NCI-H524 (cell line): ENCODE measurements at regions not wholly inside any gene's neighbourhood (a gene's known extent, or its start where the extent isn't known, plus 50 kb on each side); places are given as distances from the start of the nearest gene placed in this dataset.
"Not testable (repeated sequence)": the region's sequence is repeated elsewhere in the genome, so short reads cannot be mapped to it uniquely, and the experiment has no call there.

Source experiments
- DNase-seq, 2 experiments: peaks; one replicate each; lab custom pipeline; 2025; lab: John Stamatoyannopoulos, UW

- DNase-seq, result no peak
Observed at GRCh38 chr6:121691126-121691551, 255.7 kb downstream of the GJA1 start.

- DNase-seq, result no peak
Observed at GRCh38 chr6:121694389-121694788, 258.9 kb downstream of the GJA1 start.

GRCh38 chr6:121694801-121695251 lies 259.4 kb downstream of the GJA1 start:
- no peak for DNase-seq

- DNase-seq, result no peak
Observed at GRCh38 chr6:121695329-121695728, 259.9 kb downstream of the GJA1 start.

DNA sequence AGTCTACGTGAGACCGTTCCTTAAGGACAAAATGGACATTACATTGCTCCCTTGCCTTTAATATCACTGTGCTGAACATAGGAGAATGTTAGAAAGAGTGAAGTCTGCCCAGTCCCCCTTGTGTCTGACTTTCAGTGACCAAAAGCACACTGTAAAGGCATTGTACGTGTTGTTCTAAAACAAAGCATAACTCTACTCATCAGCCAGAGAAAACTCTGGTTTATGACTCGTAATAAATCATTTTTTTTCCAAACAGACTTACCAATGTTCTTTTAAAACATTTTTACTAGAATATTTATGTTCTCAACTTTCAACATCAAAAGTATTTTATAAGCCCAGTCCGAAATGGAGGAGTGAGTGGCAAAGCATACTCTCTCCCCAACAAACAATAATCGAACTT lies 262.5 kb downstream of the GJA1 start:
- no peak for DNase-seq

GRCh38 chr6:121698617-121699016 lies 263.2 kb downstream of the GJA1 start:
- no peak for DNase-seq

DNA sequence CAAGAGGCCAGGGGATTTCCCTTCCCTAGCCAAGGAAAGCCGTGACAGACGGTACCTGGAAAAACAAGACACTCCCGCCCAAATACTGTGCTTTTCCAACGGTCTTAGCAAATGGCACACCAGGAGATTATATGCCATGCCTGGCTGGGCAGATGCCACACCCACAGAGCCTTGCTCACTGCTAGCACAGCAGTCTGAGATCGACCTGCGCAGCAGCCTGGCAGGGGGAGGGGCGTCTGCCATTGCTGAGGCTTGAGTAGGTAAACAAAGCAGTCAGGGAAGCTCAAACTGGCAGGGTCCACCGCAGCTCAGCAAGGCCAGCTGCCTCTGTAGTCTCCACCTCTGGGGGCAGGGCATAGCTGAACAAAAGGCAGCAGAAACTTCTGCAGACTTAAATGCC lies 267.7 kb downstream of the GJA1 start:
- not testable (repeated sequence) for DNase-seq

DNA sequence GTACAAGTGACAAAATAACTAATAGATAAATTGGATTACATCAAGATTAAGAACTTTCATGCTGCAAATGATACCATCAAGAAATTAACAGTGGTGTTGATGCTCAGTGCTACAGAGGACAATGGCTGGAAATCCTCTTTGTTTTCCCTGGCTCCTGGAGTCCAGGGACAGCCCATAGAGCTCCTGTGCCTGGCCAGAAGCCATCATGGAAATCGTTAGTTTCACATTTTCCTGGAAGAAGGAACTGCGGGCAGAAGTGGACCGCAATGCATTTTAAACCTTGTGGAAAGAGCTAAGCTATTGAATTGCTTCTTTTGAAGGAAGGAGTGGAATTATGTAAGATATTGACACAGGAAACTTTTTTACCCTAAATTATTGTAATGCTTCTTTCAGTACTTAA lies 276.0 kb downstream of the GJA1 start:
- DNase-seq, result no peak

GRCh38 chr6:121717686-121718085 lies 282.2 kb downstream of the GJA1 start:
- no peak for DNase-seq

DNA sequence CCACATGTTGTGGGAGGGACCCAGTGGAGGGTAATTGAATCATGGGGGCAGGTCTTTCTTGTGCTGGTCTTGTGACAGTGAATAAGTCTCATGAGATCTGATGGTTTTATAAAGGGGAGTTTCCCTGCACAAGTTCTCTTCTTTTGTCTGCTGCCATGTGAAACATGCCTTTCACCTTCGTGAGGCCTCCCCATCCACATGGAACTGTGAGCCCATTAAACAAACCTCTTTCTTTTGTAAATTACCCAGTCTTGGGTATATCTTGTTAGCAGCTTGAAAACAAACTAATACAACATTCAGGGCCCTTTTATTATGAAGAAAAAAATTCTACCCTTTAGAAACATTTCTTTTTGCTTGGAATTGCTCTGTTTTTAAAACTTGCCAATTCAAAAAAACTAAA lies 285.4 kb downstream of the GJA1 start:
- not testable (repeated sequence) for DNase-seq

GRCh38 chr6:121723623-121724022 lies 288.2 kb downstream of the GJA1 start:
- DNase-seq, result no peak

GRCh38 chr6:121724576-121724975 lies 289.1 kb downstream of the GJA1 start:
- no peak for DNase-seq

DNA sequence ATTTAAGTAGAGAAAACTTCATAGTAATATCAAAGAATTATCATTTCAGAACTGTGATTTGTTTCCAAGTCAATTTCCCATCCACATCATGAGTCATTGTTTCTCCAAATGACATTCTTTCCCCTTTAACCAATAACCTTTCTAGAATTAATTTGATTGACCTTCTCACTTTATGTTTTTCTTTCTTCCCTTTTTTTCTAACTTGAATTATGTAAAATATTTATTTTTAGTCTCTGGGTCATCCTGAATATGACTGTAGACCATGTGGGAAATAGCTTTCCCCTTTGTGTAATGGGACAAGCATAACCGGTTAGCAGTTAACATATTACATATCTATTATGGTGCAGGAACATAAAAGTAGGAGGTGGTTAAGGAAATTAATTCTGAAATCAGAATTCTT lies 291.1 kb downstream of the GJA1 start:
- no peak for DNase-seq

DNA sequence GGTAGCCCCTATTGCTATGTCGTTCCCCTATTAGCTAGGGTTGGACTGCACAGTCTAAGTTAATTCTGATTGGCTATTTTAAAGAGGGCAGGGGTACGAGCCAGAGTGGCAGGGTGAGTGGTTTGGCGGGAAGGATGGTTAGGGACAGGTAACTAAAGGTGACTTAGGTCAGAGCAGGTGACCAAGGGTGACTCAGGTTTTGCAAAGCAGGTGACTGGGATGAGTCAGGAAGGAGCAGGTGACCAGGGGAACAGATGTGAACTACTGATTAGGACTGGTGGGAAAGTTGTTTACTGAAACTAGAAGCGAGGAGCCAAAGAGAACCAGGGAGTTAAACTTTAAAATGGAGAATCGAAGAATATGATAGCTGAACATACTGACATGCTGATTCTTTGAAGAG lies 295.2 kb downstream of the GJA1 start:
- no peak for DNase-seq

DNA sequence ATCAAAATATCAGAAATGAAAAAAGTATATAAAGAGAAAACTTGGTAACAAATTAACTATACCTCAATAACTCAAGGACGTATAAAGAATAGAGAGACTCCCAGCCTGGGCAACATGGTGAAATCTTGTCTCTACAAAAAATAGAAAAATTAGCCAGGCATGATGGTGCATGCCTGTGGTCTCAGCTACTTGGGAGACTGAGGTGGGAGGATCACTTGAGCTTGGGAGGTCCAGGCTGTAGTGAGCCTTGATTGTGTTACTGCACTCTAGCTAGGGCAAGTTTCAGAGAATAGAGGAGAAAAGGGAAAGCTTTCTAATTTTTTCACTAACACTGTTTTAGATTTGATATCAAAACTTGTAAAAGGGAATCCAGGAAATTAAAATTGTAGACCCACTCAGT lies 295.9 kb downstream of the GJA1 start:
- no peak for DNase-seq

GRCh38 chr6:121732641-121733040 lies 297.2 kb downstream of the GJA1 start:
- no peak for DNase-seq

- no peak for DNase-seq
Observed at GRCh38 chr6:121733234-121733633, 297.8 kb downstream of the GJA1 start.

DNA sequence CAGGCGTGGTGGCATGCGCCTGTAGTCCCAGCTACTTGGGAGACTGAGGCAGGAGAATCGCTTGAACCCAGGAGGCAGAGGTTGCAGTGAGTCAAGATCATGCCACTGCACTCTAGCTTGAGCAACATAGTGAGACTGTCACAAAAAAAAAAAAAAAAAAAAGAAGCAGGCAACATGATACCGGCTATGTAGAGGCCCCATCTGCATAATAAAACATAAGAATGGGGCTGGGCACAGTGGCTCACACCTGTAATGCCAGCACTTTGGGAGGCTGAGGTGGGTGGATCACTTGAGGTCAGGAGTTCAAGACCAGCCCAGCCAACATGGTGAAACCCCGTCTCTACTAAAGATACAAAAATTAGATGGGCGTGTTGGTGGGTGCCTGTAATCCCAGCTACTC lies 304.7 kb downstream of the GJA1 start:
- DNase-seq, result not testable (repeated sequence)

- no peak for DNase-seq
Observed at GRCh38 chr6:121743691-121744090, 308.2 kb downstream of the GJA1 start.

DNA sequence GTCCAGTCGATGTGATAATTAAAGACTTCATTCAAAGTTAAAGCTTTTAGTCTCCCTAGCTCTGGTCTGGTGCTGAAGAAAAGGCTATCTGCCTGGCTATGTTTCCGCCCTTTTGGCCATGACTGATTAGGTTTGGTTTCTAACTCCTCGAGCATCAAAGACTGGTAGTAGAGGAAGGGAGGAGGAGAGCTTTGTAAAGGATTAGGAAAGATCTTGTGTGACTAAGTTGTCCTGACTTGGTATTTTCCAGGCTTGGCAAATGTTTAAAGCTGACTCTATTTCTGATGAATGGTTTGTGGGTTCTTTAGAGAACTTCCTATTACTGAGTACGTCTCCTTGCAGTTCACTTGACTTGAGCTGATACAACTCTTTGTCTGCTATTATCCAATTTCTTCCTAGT lies 312.9 kb downstream of the GJA1 start:
- DNase-seq, result no peak

GRCh38 chr6:121748850-121749249 lies 313.4 kb downstream of the GJA1 start:
- DNase-seq, result peak in 1 of 2 experiments; percentile 25

DNA sequence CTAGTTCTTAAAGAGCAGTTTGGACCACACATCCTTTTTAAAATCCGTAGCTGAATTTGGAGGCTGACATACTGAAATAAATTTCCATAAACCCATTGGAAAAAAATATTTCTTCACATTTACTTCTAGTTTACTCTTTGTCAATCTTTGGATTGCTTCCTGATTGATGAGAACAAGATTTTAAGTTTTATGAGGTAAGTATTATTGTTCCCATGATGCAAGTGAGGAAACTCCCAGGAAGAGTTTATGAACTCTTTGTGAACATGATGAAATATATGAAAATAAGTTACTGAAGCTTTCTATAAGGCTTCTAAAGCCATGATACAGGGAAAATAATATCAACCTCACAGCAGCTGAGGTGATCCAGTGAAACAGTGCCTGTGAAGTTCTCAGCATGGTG lies 320.0 kb downstream of the GJA1 start:
- no peak for DNase-seq

DNA sequence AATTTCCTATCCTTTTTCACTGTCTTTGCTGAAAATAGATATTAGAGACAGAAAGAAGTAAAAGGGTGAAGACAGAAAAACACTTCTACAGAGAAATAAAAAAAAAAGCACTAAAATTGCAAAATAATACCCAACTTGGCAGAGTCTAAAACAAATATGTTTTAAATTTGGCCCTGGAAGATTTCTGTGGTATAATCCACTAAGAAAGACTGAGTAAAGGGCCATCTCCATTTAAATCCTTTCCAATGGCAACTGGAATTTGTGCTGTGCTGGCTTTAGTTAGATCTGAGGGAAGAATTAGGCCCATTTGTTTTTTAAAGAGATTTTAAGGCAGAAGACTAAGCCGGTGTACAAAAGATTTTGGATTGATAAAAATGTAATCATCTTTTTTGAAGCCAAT lies 321.2 kb downstream of the GJA1 start:
- no peak for DNase-seq

GRCh38 chr6:121759370-121759769 lies 323.9 kb downstream of the GJA1 start:
- DNase-seq, result no peak

DNA sequence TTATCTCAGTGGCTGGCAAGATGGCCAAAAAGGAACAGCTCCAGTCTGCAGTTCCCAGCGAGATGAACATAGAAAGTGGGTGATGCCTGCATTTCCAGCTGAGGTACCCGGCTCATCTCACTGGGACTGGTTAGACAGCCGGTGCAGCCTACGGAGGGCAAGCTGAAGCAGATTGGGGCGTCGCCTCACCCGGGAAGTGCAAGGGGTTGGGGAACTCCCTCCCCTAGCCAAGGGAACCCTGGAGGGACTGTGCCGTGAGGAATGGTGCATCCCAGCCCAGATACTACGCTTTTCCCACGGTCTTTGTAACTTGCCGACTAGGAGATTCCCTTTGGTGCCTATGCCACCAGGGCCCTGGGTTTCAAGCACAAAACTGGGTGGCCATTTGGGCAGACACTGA lies 324.7 kb downstream of the GJA1 start:
- no peak for DNase-seq
